SU-DHL-6 (cell line): ENCODE measurements at regions not wholly inside any gene's neighbourhood (a gene's known extent, or its start where the extent isn't known, plus 50 kb on each side); places are given as distances from the start of the nearest gene placed in this dataset.

Experiments
- H2AFZ ChIP-seq: fragments of 200-600 bp; sonication (generic); 2 replicates; pipeline ENCODE4 v1.6.1; 2014; ENCODE audit warnings: low read depth, mild to moderate bottlenecking, moderate library complexity, mixed read lengths, antibody characterized with exemption, low read length; ENCODE audit not compliant: severe bottlenecking
- H3F3A ChIP-seq: fragments of 200-600 bp; shearing (Covaris generic); 2 replicates; pipeline ENCODE4 v1.6.0; 2016; ENCODE audit warnings: antibody characterized with exemption, mild to moderate bottlenecking; ENCODE audit not compliant: insufficient read depth
- H3K27ac ChIP-seq: fragments of 200-600 bp; sonication (generic); 2 replicates; pipeline ENCODE4 v1.5.1; 2016; ENCODE audit warnings: low read depth, mild to moderate bottlenecking, low read length, moderate library complexity, mixed read lengths
- H3K27me3 ChIP-seq: fragments of 200-600 bp; sonication (generic), shearing (Covaris generic); 2 replicates; pipeline ENCODE4 v1.6.0; 2014; ENCODE audit warnings: mild to moderate bottlenecking, low read length
- H3K36me3 ChIP-seq: fragments of 200-600 bp; sonication (generic); 2 replicates; pipeline ENCODE4 v1.6.1; 2014; ENCODE audit warnings: mild to moderate bottlenecking, low read length, mixed read lengths
- H3K4me2 ChIP-seq: fragments of 300-600, 200-600 bp; shearing (Covaris generic), sonication (generic); 2 replicates; pipeline ENCODE4 v1.6.0; 2014; ENCODE audit warnings: low read length, low read depth, mild to moderate bottlenecking; ENCODE audit not compliant: poor library complexity, severe bottlenecking
- H3K4me3 ChIP-seq: fragments of 200-600 bp; sonication (generic); 2 replicates; pipeline ENCODE4 v1.5.1; 2014; ENCODE audit warnings: antibody characterized with exemption, low read length, mild to moderate bottlenecking, mixed read lengths; ENCODE audit not compliant: insufficient read depth, poor library complexity, severe bottlenecking
- H3K79me2 ChIP-seq: fragments of 200-600 bp; sonication (generic); 2 replicates; pipeline ENCODE4 v1.6.1; 2014; ENCODE audit warnings: mild to moderate bottlenecking, low read length, moderate library complexity; ENCODE audit not compliant: insufficient read depth
- H3K9ac ChIP-seq: fragments of 200-600 bp; sonication (generic); 2 replicates; pipeline ENCODE4 v1.7.0; 2014; ENCODE audit warnings: mild to moderate bottlenecking, low read length
- H3K9me2 ChIP-seq: fragments of 200-600 bp; sonication (generic); replicated peaks from 2 replicates; pipeline ENCODE4 v1.6.1; 2014; ENCODE audit warnings: low read length; ENCODE audit not compliant: insufficient read depth
- H3K9me3 ChIP-seq: fragments of 200-600 bp; sonication (generic); 2 replicates; pipeline ENCODE4 v1.6.1; 2014; ENCODE audit warnings: low read length, mixed read lengths; ENCODE audit not compliant: insufficient read depth
- H4K20me1 ChIP-seq: fragments of 200-600 bp; sonication (generic); 2 replicates; pipeline ENCODE4 v1.6.1; 2014; ENCODE audit warnings: low read depth, mild to moderate bottlenecking, antibody characterized with exemption, low read length, moderate library complexity, mixed read lengths
- EZH2phosphoT487 ChIP-seq: fragments of 200-600 bp; sonication (generic), shearing (Covaris generic); conservative IDR thresholded peaks from 2 replicates; pipeline ENCODE4 v1.6.1; 2018; ENCODE audit warnings: mild to moderate bottlenecking, antibody characterized with exemption, low read length, moderate library complexity, mixed read lengths
- TF ChIP-seq, protein P1 (sequence below): fragments of 200-600 bp; sonication (generic); IDR thresholded peaks from one replicate; pipeline ENCODE4 v1.5.1; 2017; ENCODE audit warnings: antibody characterized with exemption, mild to moderate bottlenecking, low read length, moderate library complexity; ENCODE audit not compliant: insufficient read depth, poor library complexity, severe bottlenecking

GRCh38 chr7:47197486-47197885 lies 384.4 kb downstream of the TNS3 start:
- no peak overlapping the region for H3K4me2 ChIP-seq
- H3K4me3 ChIP-seq, result no peak overlapping the region
- no peaks in the 10 kb centered on the region for H3K36me3 ChIP-seq
- H3K9ac ChIP-seq, result no peak overlapping the region
- H3K9me3 ChIP-seq, result no peaks in the 10 kb centered on the region
- H3K27me3 ChIP-seq, result no peaks in the 10 kb centered on the region
- H4K20me1 ChIP-seq, result no peaks in the 10 kb centered on the region
- no peaks in the 10 kb centered on the region for H3K9me2 ChIP-seq
- H3F3A ChIP-seq, result no peaks in the 10 kb centered on the region
- H2AFZ ChIP-seq, result no peak overlapping the region
- no peak for TF ChIP-seq EZH2phosphoT487
- TF ChIP-seq, protein P1, sequence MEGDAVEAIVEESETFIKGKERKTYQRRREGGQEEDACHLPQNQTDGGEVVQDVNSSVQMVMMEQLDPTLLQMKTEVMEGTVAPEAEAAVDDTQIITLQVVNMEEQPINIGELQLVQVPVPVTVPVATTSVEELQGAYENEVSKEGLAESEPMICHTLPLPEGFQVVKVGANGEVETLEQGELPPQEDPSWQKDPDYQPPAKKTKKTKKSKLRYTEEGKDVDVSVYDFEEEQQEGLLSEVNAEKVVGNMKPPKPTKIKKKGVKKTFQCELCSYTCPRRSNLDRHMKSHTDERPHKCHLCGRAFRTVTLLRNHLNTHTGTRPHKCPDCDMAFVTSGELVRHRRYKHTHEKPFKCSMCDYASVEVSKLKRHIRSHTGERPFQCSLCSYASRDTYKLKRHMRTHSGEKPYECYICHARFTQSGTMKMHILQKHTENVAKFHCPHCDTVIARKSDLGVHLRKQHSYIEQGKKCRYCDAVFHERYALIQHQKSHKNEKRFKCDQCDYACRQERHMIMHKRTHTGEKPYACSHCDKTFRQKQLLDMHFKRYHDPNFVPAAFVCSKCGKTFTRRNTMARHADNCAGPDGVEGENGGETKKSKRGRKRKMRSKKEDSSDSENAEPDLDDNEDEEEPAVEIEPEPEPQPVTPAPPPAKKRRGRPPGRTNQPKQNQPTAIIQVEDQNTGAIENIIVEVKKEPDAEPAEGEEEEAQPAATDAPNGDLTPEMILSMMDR, result no peak
- H3K79me2 ChIP-seq, result no peaks in the 10 kb centered on the region
- H3K27ac ChIP-seq, result no peak overlapping the region

DNA sequence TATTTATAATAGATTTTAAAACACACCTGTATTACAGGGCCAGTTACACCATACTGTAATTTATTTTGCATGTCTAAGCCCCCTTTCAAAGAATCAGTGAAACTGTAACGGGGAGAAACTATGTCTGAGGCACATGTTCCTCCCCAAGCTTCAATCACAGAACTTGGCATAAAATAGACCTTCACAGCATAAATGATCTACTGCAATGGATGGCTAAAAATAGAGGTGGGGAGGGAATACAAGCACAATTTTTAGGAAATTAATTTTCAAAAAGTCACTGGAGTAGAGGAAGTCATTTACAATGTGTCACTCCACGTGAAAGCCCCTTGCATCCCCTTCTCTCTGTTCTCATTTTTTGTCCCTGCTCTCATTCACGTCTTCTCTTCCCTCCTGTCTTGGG lies 385.2 kb downstream of the TNS3 start:
- H3K36me3 ChIP-seq, result no peaks in the 10 kb centered on the region
- H4K20me1 ChIP-seq, result no peaks in the 10 kb centered on the region
- no peaks in the 10 kb centered on the region for H3K9me3 ChIP-seq
- no peaks in the 10 kb centered on the region for H3K27me3 ChIP-seq
- no peak overlapping the region for H3K4me3 ChIP-seq
- no peak overlapping the region for H3K27ac ChIP-seq
- TF ChIP-seq, protein P1, result no peak
- no peak for TF ChIP-seq EZH2phosphoT487
- H3F3A ChIP-seq, result no peaks in the 10 kb centered on the region
- H3K4me2 ChIP-seq, result no peak overlapping the region
- H3K9ac ChIP-seq, result no peak overlapping the region
- no peak overlapping the region for H2AFZ ChIP-seq
- H3K79me2 ChIP-seq, result no peaks in the 10 kb centered on the region
- no peaks in the 10 kb centered on the region for H3K9me2 ChIP-seq

- Histone ChIP-seq H4K20me1 (no peaks in the 10 kb centered on the region), H3K36me3 (no peaks in the 10 kb centered on the region), H2AFZ (no peak overlapping the region), H3K9me3 (no peaks in the 10 kb centered on the region), H3K27ac (no peak overlapping the region), H3K9me2 (no peaks in the 10 kb centered on the region), H3K9ac (no peak overlapping the region), H3K4me2 (no peak overlapping the region), H3F3A (no peaks in the 10 kb centered on the region), H3K4me3 (no peak overlapping the region), H3K27me3 (no peaks in the 10 kb centered on the region), H3K79me2 (no peaks in the 10 kb centered on the region)
- TF ChIP-seq EZH2phosphoT487, result no peak
- TF ChIP-seq, protein P1, result no peak
These were observed 385.7 kb downstream of the TNS3 start for GRCh38 chr7:47196106-47196645.

GRCh38 chr7:47195641-47196040 lies 386.3 kb downstream of the TNS3 start:
- TF ChIP-seq EZH2phosphoT487, result no peak
- TF ChIP-seq, protein P1, result no peak

More at GRCh38 chr7:47195641-47196040, 386.3 kb downstream of the TNS3 start:
- H3K79me2 ChIP-seq, result no peaks in the 10 kb centered on the region
- H3K9me2 ChIP-seq, result no peaks in the 10 kb centered on the region
- no peak overlapping the region for H3K9ac ChIP-seq
- no peaks in the 10 kb centered on the region for H3K36me3 ChIP-seq
- H3K27me3 ChIP-seq, result no peaks in the 10 kb centered on the region
- H4K20me1 ChIP-seq, result no peaks in the 10 kb centered on the region
- no peak overlapping the region for H3K4me2 ChIP-seq
- no peak overlapping the region for H2AFZ ChIP-seq
- H3K4me3 ChIP-seq, result no peak overlapping the region
- no peaks in the 10 kb centered on the region for H3K9me3 ChIP-seq
- no peak overlapping the region for H3K27ac ChIP-seq
- no peaks in the 10 kb centered on the region for H3F3A ChIP-seq
